GM06990 (cell line): ENCODE measurements at regions not wholly inside any gene's neighbourhood (a gene's known extent, or its start where the extent isn't known, plus 50 kb on each side); places are given as distances from the start of the nearest gene placed in this dataset.

Experiments used
- DNase-seq: peaks from one replicate; pipeline ENCODE4 v3.0.0-alpha.2; 2011; ENCODE audit not compliant: insufficient read length; ENCODE audit errors: extremely low read depth
- H3K27me3 ChIP-seq: replicated peaks from 2 replicates; pipeline ENCODE4 v1.6.0; 2011; ENCODE audit warnings: low read length; ENCODE audit not compliant: control insufficient read depth, insufficient read depth
- H3K36me3 ChIP-seq: 2 replicates; pipeline ENCODE4 v1.5.1; 2011; ENCODE audit warnings: low read length; ENCODE audit not compliant: control insufficient read depth, insufficient read depth
- H3K4me3 ChIP-seq: replicated peaks from 2 replicates; pipeline ENCODE4 v1.5.1; 2011; ENCODE audit warnings: low read depth, mild to moderate bottlenecking, control low read depth, low read length
- TF ChIP-seq, protein P1 (sequence below): IDR thresholded peaks from 2 replicates; pipeline ENCODE4 v1.5.1; 2011; ENCODE audit warnings: low read length, control low read depth, mild to moderate bottlenecking, inconsistent platforms; ENCODE audit not compliant: insufficient read depth, poor library complexity, severe bottlenecking

DNA sequence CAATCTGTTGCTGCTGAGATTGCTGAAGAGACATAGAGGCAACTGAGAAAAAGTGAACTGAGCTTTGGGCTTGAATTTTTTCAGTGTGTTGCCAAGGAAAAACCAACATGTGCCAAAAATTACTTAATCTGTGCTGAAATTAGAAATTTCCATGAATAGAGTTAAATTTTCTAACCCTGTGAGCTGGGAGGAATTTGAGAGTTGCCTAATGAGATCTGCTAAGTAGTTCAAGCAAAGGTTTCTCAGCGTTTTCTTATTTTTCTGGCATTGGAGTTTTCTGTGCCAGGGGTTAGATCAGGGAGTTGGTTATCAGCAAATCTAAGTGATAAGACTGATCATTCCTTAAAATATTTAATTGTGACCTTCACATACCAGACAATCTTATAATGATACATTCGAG is 457.5 kb upstream of the GNPDA2 start:
- no peak for DNase-seq
- Histone ChIP-seq H3K4me3 (no peak overlapping the region), H3K27me3 (no peaks in the 10 kb centered on the region), H3K36me3 (no peaks in the 10 kb centered on the region)
- TF ChIP-seq, protein P1, sequence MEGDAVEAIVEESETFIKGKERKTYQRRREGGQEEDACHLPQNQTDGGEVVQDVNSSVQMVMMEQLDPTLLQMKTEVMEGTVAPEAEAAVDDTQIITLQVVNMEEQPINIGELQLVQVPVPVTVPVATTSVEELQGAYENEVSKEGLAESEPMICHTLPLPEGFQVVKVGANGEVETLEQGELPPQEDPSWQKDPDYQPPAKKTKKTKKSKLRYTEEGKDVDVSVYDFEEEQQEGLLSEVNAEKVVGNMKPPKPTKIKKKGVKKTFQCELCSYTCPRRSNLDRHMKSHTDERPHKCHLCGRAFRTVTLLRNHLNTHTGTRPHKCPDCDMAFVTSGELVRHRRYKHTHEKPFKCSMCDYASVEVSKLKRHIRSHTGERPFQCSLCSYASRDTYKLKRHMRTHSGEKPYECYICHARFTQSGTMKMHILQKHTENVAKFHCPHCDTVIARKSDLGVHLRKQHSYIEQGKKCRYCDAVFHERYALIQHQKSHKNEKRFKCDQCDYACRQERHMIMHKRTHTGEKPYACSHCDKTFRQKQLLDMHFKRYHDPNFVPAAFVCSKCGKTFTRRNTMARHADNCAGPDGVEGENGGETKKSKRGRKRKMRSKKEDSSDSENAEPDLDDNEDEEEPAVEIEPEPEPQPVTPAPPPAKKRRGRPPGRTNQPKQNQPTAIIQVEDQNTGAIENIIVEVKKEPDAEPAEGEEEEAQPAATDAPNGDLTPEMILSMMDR, result no peak

DNA sequence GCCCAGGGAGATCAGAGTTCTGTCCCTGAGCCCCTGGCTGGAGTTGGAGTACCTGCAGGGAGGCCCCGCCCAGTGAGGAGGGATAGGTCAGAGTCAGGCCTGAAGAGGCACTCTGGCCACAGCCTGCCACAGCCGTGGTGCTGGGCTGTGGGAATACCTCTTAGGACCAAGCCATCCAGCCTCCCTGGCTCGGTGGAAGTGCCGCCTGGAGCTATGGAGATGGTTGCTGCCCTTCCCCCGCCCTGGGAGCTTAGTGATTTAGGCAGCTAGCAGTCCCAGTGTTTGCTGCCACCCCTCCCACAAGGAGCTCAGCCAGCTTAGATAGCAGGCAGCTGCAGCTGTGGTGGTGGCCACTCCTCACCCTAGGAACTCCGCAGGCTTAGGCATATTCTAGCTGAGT is 446.3 kb upstream of the GNPDA2 start:
- DNase-seq, result no peak
- H3K36me3 ChIP-seq, result no peaks in the 10 kb centered on the region
- no peaks in the 10 kb centered on the region for H3K27me3 ChIP-seq
- H3K4me3 ChIP-seq, result no peak overlapping the region
- TF ChIP-seq, protein P1, result no peak

DNA sequence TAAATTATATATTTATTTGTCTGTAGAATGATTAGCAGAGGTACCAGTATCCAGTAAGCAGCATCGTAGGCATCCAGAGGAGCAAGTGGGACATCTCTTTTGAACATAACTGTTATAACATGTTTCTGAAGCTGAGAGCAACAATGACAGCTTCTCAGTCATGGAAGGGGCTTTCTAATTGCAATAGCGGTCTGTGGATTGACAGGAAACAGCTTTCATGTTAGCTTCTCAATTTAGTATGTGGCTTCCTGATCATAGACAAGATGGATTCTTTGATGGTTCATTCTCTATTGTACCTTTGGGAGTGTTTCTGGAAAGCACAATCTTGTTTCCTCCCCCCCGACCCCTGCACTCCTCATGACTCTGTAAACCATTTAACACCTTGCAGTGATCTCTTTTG is 434.6 kb upstream of the GNPDA2 start:
- H3K4me3 ChIP-seq, result no peak overlapping the region
- no peaks in the 10 kb centered on the region for H3K36me3 ChIP-seq
- DNase-seq, result no peak
- H3K27me3 ChIP-seq, result no peaks in the 10 kb centered on the region
- TF ChIP-seq, protein P1, result no peak

DNA sequence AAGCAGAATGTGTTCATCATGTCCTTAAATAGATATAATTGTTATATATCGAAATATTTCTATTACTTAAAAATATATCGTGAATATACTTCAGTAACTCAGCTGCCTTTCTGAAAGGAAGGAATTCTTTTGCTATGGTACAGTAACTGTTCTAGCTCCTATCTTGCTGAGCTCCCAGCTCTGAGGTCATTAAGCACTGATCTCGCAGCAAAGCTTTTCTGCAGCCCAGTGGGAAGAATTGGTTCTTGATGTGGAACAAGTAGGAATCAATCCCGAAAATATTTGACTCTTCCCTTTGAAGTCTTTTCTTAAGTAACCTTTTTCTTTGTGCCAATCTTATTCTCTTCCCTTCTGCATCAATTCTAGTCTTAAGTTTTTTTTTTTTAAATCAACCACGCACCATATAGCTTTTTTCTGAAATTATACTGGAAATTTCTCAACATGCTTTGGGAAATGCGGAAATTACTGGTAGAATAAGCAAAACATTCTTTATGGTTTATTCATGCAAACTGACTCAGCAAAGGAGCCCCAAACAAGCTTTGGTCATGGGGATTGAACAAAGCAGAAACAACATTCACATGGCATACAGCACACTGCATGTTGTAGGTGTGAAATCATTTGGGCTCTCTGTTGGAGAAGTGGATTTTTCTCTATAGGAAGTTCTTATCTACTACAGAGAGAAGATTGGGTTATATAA is 428.9 kb upstream of the GNPDA2 start:
- Histone ChIP-seq H3K4me3 (no peak overlapping the region), H3K36me3 (no peaks in the 10 kb centered on the region), H3K27me3 (no peaks in the 10 kb centered on the region)
- no peak for DNase-seq
- TF ChIP-seq, protein P1, result no peak

DNA sequence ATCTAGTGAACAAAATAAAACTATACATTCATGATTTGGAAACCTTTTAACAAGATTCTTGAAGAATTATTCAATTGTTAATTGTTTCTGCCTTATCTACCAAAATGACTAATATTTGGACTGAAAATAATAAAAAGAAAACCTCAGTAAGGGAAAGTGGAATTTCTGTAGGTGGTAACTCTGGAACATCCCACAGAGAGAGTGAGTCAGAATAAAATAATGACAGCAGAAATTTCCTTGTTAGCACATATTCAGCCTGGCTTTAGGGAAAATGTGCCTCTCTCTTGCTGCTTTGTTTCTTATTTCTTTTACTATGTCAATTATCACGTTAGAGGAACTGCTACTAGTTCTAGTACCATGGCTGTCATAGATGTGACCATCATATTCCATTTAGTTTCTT is 421.5 kb upstream of the GNPDA2 start:
- H3K27me3 ChIP-seq, result no peaks in the 10 kb centered on the region
- no peaks in the 10 kb centered on the region for H3K36me3 ChIP-seq
- H3K4me3 ChIP-seq, result no peak overlapping the region
- TF ChIP-seq, protein P1, result no peak
- no peak for DNase-seq

DNA sequence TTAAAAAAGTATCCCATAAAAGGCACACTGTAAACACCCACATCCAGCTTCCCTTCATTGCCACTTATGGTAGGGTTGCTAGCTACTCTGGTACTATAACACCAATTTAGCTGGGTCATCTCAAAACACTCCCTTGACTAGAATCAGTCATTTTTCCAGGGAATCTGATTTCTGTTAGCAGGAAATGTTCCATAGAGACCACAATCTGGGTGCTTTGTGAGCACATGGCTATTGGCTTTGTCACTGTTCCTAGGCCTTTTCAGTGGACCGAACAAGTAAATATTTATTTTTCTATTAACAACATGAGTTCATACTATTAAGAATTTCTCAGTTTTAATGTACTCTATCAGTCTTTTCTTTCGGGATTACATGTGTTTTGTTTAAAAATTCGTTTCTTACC is 404.7 kb upstream of the GNPDA2 start:
- TF ChIP-seq, protein P1, result no peak

More for the DNA sequence above, 404.7 kb upstream of the GNPDA2 start:
- Histone ChIP-seq H3K4me3 (no peak overlapping the region), H3K27me3 (no peaks in the 10 kb centered on the region), H3K36me3 (no peaks in the 10 kb centered on the region)
- DNase-seq, result no peak
